ENCODE measurements at regions not wholly inside any gene's neighbourhood (a gene's known extent, or its start where the extent isn't known, plus 50 kb on each side); places are given as distances from the start of the nearest gene placed in this dataset.

DNA sequence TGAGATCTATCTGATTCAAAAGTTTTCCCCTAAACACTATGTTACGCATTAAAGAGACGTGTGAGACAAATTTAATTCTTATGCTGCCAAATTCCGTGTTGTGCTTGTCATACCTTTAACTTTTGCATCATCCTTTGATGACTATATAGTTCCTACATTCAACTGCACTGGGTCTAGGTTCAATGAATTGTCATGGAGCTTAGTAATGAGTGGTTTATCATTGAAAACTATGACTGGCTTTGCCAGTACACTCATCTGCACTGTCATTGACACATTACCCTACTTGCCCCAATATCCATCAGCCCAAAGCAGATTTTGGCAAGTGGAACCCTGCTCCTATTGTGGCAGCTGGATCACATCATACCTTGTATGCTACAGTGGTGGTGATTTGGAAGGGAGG lies 882.9 kb upstream of the SLIT2 start:
- Mint-ChIP-seq H3K27me3 (no peaks in the 10 kb centered on the region), H3K9me3 (peaks cover 1% of the 10 kb centered on the region), H3K27ac (no peak overlapping the region), H3K4me3 (no peak overlapping the region), H3K4me1 (no peaks in the 10 kb centered on the region), H3K36me3 (no peaks in the 10 kb centered on the region)
- DNase-seq: no peak

DNA sequence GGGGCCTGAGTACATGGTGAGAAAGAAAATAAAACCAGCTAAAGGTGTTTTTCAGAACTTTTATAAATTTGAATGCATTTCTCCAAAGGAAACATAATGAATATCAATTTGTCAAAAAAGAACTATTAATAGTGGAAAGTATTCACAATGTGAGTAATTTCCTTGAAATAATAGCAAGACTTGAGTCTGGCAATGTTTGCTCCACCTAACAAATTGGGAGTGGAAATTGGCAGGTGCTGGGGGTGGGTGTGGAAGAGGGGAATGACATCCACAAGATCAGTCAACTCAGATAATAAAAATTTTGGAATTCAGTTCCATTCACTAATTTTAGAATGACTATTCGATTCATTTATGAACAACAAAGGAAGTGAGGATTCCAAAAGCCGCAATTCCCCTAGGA lies 884.8 kb upstream of the SLIT2 start:
- Mint-ChIP-seq H3K27ac (no peak overlapping the region), H3K4me3 (no peak overlapping the region)

DNA sequence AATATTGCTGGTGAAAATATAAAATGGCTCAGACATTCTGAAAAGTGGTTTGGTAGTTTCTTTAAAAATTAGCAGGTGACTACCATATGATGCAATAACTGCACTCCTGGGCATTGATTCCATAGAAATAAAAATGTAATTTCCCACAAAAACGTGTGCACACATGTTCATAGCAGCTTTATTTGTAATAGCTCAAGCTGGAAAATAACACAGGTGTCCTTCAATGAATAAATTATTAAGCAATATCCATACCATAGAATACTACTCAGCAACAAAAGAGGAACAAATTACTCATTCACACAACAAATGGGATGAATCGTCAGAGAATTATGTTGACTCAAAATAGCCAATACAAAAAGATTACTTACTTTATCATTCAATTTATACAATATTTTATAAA lies 893.7 kb upstream of the SLIT2 start:
- Mint-ChIP-seq H3K9me3 (peaks cover 6% of the 10 kb centered on the region), H3K27ac (no peak overlapping the region), H3K4me1 (no peaks in the 10 kb centered on the region), H3K36me3 (no peaks in the 10 kb centered on the region), H3K4me3 (no peak overlapping the region), H3K27me3 (no peaks in the 10 kb centered on the region)
- DNase-seq: no peak

More for the DNA sequence above, 884.8 kb upstream of the SLIT2 start:
- Mint-ChIP-seq H3K9me3 (peaks cover 1% of the 10 kb centered on the region), H3K4me1 (no peaks in the 10 kb centered on the region), H3K36me3 (no peaks in the 10 kb centered on the region), H3K27me3 (no peaks in the 10 kb centered on the region)
- DNase-seq: no peak

GRCh38 chr4:19349416-19349815 lies 902.3 kb upstream of the SLIT2 start:
- Mint-ChIP-seq H3K4me3 (no peak overlapping the region), H3K4me1 (no peaks in the 10 kb centered on the region), H3K27me3 (no peaks in the 10 kb centered on the region), H3K9me3 (peaks cover 4% of the 10 kb centered on the region), H3K27ac (no peak overlapping the region), H3K36me3 (no peaks in the 10 kb centered on the region)
- no peak for DNase-seq

- no peak for DNase-seq
- Mint-ChIP-seq H3K27me3 (no peaks in the 10 kb centered on the region), H3K36me3 (no peaks in the 10 kb centered on the region), H3K27ac (no peak overlapping the region), H3K4me1 (no peaks in the 10 kb centered on the region), H3K4me3 (no peak overlapping the region), H3K9me3 (peaks cover 4% of the 10 kb centered on the region)
Measured at GRCh38 chr4:19348746-19349145, 903.0 kb upstream of the SLIT2 start.

DNA sequence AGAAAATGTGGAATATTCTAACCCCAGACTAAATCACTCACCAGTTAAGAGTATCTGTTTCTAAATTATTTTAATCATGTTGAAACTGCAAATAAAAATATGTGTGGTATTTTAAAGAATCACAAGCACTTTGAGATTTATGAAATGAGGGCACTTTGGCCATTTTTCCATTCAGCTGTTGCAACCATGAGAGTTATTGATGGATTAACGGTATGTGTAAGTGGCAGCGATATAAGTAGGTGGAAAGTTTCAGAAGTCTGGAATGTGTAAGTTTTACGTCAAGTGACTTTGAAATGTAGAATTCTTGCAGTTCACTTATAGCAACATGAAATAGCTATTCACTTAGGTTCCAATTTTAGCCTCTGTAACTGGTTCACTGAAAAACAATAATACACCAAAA lies 905.1 kb upstream of the SLIT2 start:
- Mint-ChIP-seq H3K4me3 (no peak overlapping the region), H3K27ac (no peak overlapping the region), H3K27me3 (no peaks in the 10 kb centered on the region), H3K9me3 (peaks cover 4% of the 10 kb centered on the region), H3K4me1 (no peaks in the 10 kb centered on the region), H3K36me3 (no peaks in the 10 kb centered on the region)
- no peak for DNase-seq

DNA sequence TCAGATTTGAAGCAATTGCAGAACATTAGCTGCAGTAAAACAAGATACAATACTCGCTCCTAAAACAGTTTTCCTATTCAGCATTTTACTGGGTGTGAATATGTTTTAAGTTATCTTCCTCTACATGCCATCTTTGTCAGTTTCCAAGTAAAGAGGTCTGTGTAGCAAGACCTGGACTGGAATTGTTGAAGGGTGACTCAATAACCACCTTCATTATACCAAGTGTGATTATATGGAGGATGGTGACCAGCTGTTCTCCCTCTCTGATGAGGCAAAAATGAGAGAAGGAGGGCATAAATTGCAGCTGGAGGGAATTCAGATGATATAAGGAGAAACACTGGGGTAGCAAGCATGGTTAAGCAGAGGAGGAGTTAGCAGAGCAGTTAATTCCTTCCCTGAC lies 922.1 kb upstream of the SLIT2 start:
- H3K36me3 Mint-ChIP-seq: no peaks in the 10 kb centered on the region
- no peak overlapping the region for H3K4me3 Mint-ChIP-seq
- H3K9me3 Mint-ChIP-seq: peaks cover 14% of the 10 kb centered on the region
- no peaks in the 10 kb centered on the region for H3K27me3 Mint-ChIP-seq
- H3K4me1 Mint-ChIP-seq: no peaks in the 10 kb centered on the region
- no peak overlapping the region for H3K27ac Mint-ChIP-seq
- no peak for DNase-seq

DNA sequence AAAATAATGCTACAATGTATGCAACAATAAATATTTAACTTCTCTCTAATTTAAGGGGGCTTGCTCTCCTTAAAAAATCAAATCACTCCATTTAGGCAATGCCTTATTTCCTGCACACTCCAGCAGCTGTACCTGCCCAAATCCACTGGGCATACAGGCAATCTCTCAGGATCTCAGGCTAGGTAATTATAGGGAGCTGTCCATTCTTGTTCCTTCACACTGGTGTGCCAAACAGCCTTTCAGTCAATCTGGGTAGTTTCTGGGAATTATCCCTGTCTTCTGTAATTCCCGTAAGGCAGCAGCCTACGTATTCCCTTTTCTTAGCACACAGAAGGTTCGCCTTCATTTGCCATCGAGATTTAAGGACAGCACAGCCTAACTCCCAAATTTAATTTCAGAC lies 922.6 kb upstream of the SLIT2 start:
- Mint-ChIP-seq H3K27me3 (no peaks in the 10 kb centered on the region), H3K4me3 (no peak overlapping the region), H3K36me3 (no peaks in the 10 kb centered on the region), H3K27ac (no peak overlapping the region), H3K4me1 (no peaks in the 10 kb centered on the region), H3K9me3 (peaks cover 11% of the 10 kb centered on the region)
- no peak for DNase-seq

DNA sequence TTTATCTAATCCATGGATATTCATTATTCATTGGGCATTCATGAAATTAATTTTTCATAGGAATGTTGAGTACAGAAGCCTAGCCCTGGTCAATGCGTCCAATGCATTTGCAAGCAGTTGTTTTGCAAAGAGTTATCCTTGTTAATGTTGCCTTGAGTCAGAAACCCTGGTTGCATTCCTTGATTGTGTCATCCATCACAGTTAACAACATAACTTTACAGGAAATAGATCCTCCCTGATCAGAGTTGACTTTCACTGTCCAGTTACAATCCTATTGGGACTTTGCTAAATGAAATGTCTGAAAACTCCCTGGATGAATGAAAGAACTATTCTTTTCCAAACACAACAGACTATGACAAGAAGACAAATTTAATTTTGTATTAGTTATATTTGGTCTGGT lies 924.3 kb upstream of the SLIT2 start:
- no peak overlapping the region for H3K4me3 Mint-ChIP-seq
- no peaks in the 10 kb centered on the region for H3K36me3 Mint-ChIP-seq
- H3K27me3 Mint-ChIP-seq: no peaks in the 10 kb centered on the region
- no peak overlapping the region for H3K27ac Mint-ChIP-seq
- no peak for DNase-seq
- H3K4me1 Mint-ChIP-seq: no peaks in the 10 kb centered on the region
- H3K9me3 Mint-ChIP-seq: peaks cover 5% of the 10 kb centered on the region

DNA sequence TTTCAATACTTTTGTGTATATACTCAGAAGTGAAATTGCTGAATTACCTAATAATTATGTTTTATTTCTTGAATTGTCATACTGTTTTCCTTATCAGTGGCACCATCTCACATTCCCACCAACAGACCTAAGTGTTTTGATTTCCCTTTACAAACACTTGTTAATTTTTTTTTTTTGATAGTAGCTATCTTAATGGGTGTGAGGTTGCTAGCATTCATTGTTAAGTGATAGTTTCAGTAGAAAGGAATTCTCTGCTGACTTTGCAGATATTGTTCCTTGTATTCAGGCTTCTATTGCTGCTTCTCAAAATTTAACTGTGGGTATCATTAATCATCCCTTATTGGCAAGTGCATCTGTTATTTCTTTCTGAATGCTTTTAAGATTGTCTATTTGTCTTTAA lies 927.5 kb upstream of the SLIT2 start:
- DNase-seq: no peak

GRCh38 chr4:19319607-19320006 lies 932.1 kb upstream of the SLIT2 start:
- H3K27ac Mint-ChIP-seq: no peak overlapping the region
- no peak for DNase-seq
- H3K4me3 Mint-ChIP-seq: no peak overlapping the region
- H3K9me3 Mint-ChIP-seq: peaks cover 5% of the 10 kb centered on the region
- H3K4me1 Mint-ChIP-seq: no peaks in the 10 kb centered on the region
- H3K36me3 Mint-ChIP-seq: no peaks in the 10 kb centered on the region
- H3K27me3 Mint-ChIP-seq: no peaks in the 10 kb centered on the region

More for the DNA sequence above, 927.5 kb upstream of the SLIT2 start:
- Mint-ChIP-seq H3K4me1 (no peaks in the 10 kb centered on the region), H3K4me3 (no peak overlapping the region), H3K36me3 (no peaks in the 10 kb centered on the region), H3K27ac (no peak overlapping the region), H3K27me3 (no peaks in the 10 kb centered on the region), H3K9me3 (peaks cover 6% of the 10 kb centered on the region)

DNA sequence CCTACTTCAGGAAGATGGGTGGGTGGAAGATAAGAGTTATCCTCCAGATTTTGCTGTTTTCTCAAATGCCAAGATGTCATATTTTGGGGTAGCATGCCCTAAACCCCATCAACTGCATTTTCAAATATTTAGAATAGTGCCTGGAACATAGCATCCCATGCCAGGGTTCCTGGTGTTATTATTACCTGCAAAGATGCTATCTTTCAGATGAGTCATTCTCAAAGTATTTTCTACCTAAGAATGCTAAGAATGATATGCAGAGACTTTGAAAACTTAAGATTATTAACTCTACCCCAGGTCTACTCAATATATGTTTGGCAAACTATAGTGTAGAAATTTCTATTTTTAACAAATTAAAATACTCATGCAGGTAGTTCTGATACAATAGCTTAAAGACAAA lies 934.3 kb upstream of the SLIT2 start:
- no peak for DNase-seq
- H3K4me3 Mint-ChIP-seq: no peak overlapping the region
- H3K27ac Mint-ChIP-seq: no peak overlapping the region
- H3K4me1 Mint-ChIP-seq: no peaks in the 10 kb centered on the region
- H3K36me3 Mint-ChIP-seq: no peaks in the 10 kb centered on the region
- H3K9me3 Mint-ChIP-seq: peaks cover 6% of the 10 kb centered on the region
- no peaks in the 10 kb centered on the region for H3K27me3 Mint-ChIP-seq

GRCh38 chr4:19314116-19314515 lies 937.6 kb upstream of the SLIT2 start:
- Mint-ChIP-seq H3K4me1 (no peaks in the 10 kb centered on the region), H3K27ac (no peak overlapping the region), H3K27me3 (no peaks in the 10 kb centered on the region), H3K4me3 (no peak overlapping the region), H3K9me3 (peaks cover 9% of the 10 kb centered on the region), H3K36me3 (no peaks in the 10 kb centered on the region)
- DNase-seq: no peak

- no peak overlapping the region for H3K4me3 Mint-ChIP-seq
- H3K9me3 Mint-ChIP-seq: peaks cover 11% of the 10 kb centered on the region
- no peaks in the 10 kb centered on the region for H3K4me1 Mint-ChIP-seq
- no peaks in the 10 kb centered on the region for H3K27me3 Mint-ChIP-seq
- H3K36me3 Mint-ChIP-seq: no peaks in the 10 kb centered on the region
- no peak for DNase-seq
- H3K27ac Mint-ChIP-seq: no peak overlapping the region
Measured at GRCh38 chr4:19309378-19309777, 942.3 kb upstream of the SLIT2 start.

- no peak for DNase-seq
Measured at GRCh38 chr4:19304028-19304427, 947.7 kb upstream of the SLIT2 start.

DNA sequence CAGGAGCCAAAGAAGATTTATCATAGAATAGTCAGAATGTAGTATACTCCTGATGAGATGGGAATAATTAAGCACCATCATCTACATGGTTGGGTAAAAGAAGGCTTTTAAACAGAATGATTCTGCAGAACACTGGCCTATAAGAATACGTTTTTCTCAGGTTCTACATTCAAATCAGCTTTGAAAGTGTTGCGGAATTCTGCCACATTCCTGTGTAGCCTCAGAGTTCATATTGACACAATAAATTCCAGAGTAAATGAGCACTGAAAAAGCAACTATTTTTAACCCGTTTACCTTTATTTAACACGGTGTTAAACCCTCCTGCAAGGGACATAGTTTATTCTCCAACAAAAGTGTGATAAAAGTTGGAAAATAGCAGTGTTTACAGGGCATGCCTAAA lies 950.2 kb upstream of the SLIT2 start:
- Mint-ChIP-seq H3K9me3 (peaks cover 3% of the 10 kb centered on the region), H3K36me3 (no peaks in the 10 kb centered on the region), H3K27me3 (no peaks in the 10 kb centered on the region), H3K4me3 (no peak overlapping the region), H3K27ac (no peak overlapping the region), H3K4me1 (no peaks in the 10 kb centered on the region)
- no peak for DNase-seq

More at GRCh38 chr4:19304028-19304427, 947.7 kb upstream of the SLIT2 start:
- no peaks in the 10 kb centered on the region for H3K36me3 Mint-ChIP-seq
- peaks cover 4% of the 10 kb centered on the region for H3K9me3 Mint-ChIP-seq
- H3K27me3 Mint-ChIP-seq: no peaks in the 10 kb centered on the region
- no peak overlapping the region for H3K27ac Mint-ChIP-seq
- H3K4me3 Mint-ChIP-seq: no peak overlapping the region
- no peaks in the 10 kb centered on the region for H3K4me1 Mint-ChIP-seq

DNA sequence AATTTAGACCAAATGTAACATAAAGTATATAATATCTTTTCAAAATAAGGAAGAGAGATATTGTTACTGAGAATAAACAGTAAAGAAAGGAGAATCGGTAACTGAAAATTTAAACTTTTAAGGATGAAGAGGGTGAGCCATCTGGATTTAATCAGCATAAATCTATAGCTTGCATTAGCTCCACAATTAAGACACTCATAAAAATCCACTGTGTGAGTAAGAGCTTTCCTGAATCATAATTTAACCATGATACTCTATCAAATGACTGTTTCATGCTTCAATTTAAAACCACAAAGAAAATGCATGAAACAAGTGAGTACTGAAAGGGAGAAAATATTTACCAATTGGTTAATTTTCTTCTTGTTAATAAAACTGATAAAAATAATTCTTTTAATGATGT lies 951.5 kb upstream of the SLIT2 start:
- Mint-ChIP-seq H3K27me3 (no peaks in the 10 kb centered on the region), H3K9me3 (peaks cover 2% of the 10 kb centered on the region), H3K36me3 (no peaks in the 10 kb centered on the region), H3K4me1 (no peaks in the 10 kb centered on the region), H3K4me3 (no peak overlapping the region), H3K27ac (no peak overlapping the region)
- no peak for DNase-seq

All from activated naive CD8-positive, alpha-beta T cell treated with anti-CD3 and anti-CD28 coated beads for 36 hours (primary cell).